Memory B cell (primary cell): ENCODE measurements at regions not wholly inside any gene's neighbourhood (a gene's known extent, or its start where the extent isn't known, plus 50 kb on each side); places are given as distances from the start of the nearest gene placed in this dataset.
"Not testable (repeated sequence)": the region's sequence is repeated elsewhere in the genome, so short reads cannot be mapped to it uniquely, and the experiment has no call there.

Experiments used
- ATAC-seq: fragments of 150-1000 bp; cut with Tn5 transposase; 2 replicates; pipeline ENCODE4 v1.10.0; 2021; ENCODE audit warnings: low read depth, mild to moderate bottlenecking, moderate library complexity
- DNase-seq, 2 donors: peaks; one replicate each; pipeline ENCODE4 v3.0.0; 2022; ENCODE audit warnings: low spot score in 2 of 2
- H3K27ac Mint-ChIP-seq: one replicate; pipeline ENCODE4 v1.8.0; 2022; ENCODE audit warnings: mild to moderate bottlenecking, moderate library complexity, mixed read lengths
- H3K27me3 Mint-ChIP-seq: one replicate; pipeline ENCODE4 v1.8.0; 2022; ENCODE audit warnings: mixed read lengths
- H3K36me3 Mint-ChIP-seq: one replicate; pipeline ENCODE4 v1.8.0; 2022; ENCODE audit warnings: mild to moderate bottlenecking, mixed read lengths
- H3K4me1 Mint-ChIP-seq: one replicate; pipeline ENCODE4 v1.8.0; 2022; ENCODE audit warnings: mixed read lengths
- H3K4me3 Mint-ChIP-seq: one replicate; pipeline ENCODE4 v1.8.0; 2022; ENCODE audit warnings: mild to moderate bottlenecking, moderate library complexity, mixed read lengths
- H3K9me3 Mint-ChIP-seq: one replicate; pipeline ENCODE4 v1.8.0; 2022; ENCODE audit warnings: mixed read lengths

- no peaks in the 10 kb centered on the region for H3K27me3 Mint-ChIP-seq
- ATAC-seq (no peak), DNase-seq (no peak)
- H3K4me1 Mint-ChIP-seq: peaks cover 22% of the 10 kb centered on the region
- no peaks in the 10 kb centered on the region for H3K9me3 Mint-ChIP-seq
- H3K4me3 Mint-ChIP-seq: no peak overlapping the region
- H3K36me3 Mint-ChIP-seq: peaks cover 2% of the 10 kb centered on the region
- H3K27ac Mint-ChIP-seq: no peak overlapping the region
These were observed 528.3 kb upstream of the BOD1L1 start for GRCh38 chr4:14155803-14156202.

GRCh38 chr4:14157262-14157661 is 529.7 kb upstream of the BOD1L1 start:
- Mint-ChIP-seq H3K36me3 (peaks cover 2% of the 10 kb centered on the region), H3K4me3 (no peak overlapping the region), H3K4me1 (peaks cover 22% of the 10 kb centered on the region), H3K27ac (no peak overlapping the region), H3K9me3 (no peaks in the 10 kb centered on the region), H3K27me3 (no peaks in the 10 kb centered on the region)
- no peak for DNase-seq
- no peak for ATAC-seq

DNA sequence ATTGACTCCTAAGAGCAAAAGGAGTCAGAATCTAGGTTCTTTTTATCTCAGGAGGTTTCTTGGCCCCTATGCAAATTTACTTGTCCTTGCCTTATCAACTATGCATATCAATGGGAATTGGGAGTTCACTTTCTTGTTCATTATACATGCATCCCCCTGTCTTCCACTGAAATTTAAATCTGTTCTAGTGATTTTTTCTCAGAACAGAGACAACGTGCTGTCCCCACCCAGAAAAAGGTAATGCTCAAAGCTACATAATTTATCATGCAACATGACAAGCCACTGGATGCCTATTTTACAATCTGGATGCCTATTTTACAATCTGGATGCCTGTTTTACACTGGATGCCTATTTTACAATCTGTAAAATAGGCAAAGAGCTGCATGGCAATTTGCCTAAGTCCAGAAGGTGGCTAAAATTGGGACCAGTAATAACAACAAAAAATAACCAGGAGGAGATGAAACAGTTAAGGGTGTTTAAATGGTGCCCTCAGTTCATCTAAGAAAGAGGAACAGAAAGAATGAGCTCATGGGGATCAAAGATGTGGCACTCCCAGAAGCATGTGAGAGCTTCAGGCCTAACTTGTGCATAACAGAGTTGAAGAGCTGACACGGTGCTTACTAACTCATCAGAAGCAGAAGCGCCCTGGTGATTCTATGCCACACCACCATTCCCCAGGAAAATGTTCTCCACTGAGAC is 537.8 kb upstream of the BOD1L1 start:
- ATAC-seq (peak; percentile 100), DNase-seq (peak; percentile 15 to 55)
- peak overlapping the region; percentile 88 for H3K27ac Mint-ChIP-seq
- no peaks in the 10 kb centered on the region for H3K9me3 Mint-ChIP-seq
- H3K4me3 Mint-ChIP-seq: peak overlapping the region; percentile 78
- H3K4me1 Mint-ChIP-seq: peaks cover 24% of the 10 kb centered on the region
- H3K36me3 Mint-ChIP-seq: peaks cover under 1% of the 10 kb centered on the region
- no peaks in the 10 kb centered on the region for H3K27me3 Mint-ChIP-seq

- H3K27ac Mint-ChIP-seq: peak overlapping the region; percentile 35
- H3K4me3 Mint-ChIP-seq: peak overlapping the region; percentile 32
- no peak for ATAC-seq
These were observed 540.5 kb upstream of the BOD1L1 start for GRCh38 chr4:14167876-14168510.

DNA sequence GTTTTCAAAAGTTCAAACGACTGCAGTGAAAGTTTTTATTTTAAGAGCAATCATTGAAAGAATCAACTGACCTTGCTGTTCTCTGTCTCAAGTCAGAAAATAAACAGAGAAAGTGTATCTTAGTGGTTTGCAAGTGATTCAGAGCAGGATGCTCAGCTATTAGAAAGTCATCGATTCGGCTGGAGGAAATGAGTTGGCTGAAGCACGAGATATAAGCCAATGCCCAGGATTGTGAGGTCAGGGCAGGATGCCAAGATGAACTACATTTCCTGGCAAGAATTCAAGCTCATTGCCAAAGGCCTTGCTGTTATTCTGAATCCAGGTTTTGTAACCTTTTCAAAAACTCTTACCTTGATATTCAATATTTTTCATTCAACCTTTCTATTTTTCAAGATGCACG is 541.4 kb upstream of the BOD1L1 start:
- no peaks in the 10 kb centered on the region for H3K9me3 Mint-ChIP-seq
- H3K4me3 Mint-ChIP-seq: no peak overlapping the region
- peaks cover 1% of the 10 kb centered on the region for H3K36me3 Mint-ChIP-seq
- H3K4me1 Mint-ChIP-seq: peaks cover 39% of the 10 kb centered on the region
- no peaks in the 10 kb centered on the region for H3K27me3 Mint-ChIP-seq
- ATAC-seq (no peak), DNase-seq (no peak)
- H3K27ac Mint-ChIP-seq: no peak overlapping the region

More at GRCh38 chr4:14167876-14168510, 540.5 kb upstream of the BOD1L1 start:
- Mint-ChIP-seq H3K27me3 (no peaks in the 10 kb centered on the region), H3K36me3 (peaks cover 1% of the 10 kb centered on the region), H3K9me3 (no peaks in the 10 kb centered on the region), H3K4me1 (peaks cover 38% of the 10 kb centered on the region)
- no peak for DNase-seq

DNA sequence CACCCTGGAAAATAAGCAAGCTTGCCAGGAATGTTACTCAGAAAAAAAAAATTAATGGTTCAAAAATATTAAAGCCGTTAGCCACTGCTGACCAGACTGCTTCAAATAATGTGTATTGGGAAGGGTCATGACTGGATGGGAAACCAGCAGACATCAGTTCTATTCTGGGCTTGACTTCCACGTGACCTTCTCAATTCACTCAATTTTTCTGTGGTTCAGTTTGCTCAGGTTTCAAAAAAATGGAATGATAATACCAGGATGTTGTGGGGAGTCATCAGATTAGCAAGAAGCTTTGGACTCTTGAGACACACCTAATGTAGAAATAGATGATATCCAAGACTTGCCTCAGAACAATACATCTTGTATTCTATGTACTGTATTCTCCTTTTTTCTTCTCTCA is 541.9 kb upstream of the BOD1L1 start:
- H3K27ac Mint-ChIP-seq: no peak overlapping the region
- ATAC-seq (no peak), DNase-seq (no peak)
- H3K36me3 Mint-ChIP-seq: peaks cover 1% of the 10 kb centered on the region
- no peak overlapping the region for H3K4me3 Mint-ChIP-seq
- peaks cover 44% of the 10 kb centered on the region for H3K4me1 Mint-ChIP-seq
- no peaks in the 10 kb centered on the region for H3K27me3 Mint-ChIP-seq
- no peaks in the 10 kb centered on the region for H3K9me3 Mint-ChIP-seq

DNA sequence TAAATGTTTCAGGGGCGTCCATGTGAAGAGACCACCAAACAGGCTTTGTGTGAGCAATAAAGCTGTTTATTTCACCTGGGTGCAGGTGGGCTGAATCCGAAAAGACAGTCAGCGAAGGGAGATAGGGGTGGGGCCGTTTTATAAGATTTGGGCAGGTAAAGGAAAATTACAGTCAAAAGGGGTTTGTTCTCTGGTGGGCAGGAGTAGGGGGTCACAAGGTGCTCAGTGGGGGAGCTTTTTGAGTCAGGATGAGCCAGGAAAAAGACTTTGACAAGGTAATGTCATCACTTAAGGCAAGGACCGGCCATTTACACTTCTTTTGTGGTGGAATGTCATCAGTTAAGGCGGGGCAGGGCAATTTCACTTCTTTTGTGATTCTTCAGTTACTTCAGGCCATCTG is 542.4 kb upstream of the BOD1L1 start:
- not testable (repeated sequence) for DNase-seq, H3K4me3 Mint-ChIP-seq, ATAC-seq, H3K9me3 Mint-ChIP-seq, H3K27ac Mint-ChIP-seq, H3K36me3 Mint-ChIP-seq, H3K27me3 Mint-ChIP-seq
- H3K4me1 Mint-ChIP-seq: peaks cover 48% of the 10 kb centered on the region

DNA sequence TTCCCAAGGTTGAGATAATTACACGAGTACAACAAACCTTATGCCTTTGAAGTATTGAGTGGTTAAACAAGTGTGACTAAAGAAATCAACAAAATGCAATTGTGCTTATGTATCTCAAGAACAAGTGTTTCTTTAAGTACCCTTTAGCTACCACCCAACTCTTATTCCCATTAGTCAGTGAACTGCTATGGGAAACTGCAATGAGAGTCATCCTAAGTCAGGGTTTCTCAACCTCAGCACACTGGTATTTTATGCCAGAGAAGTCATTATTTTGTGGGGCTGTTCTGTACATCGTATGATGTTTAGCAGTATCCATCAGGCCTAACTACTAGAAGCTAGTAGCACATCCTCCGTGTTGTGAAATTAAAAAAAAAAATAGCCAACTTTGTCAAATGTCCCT is 549.1 kb upstream of the BOD1L1 start:
- Mint-ChIP-seq H3K36me3 (no peaks in the 10 kb centered on the region), H3K4me1 (peaks cover 72% of the 10 kb centered on the region), H3K27ac (peak overlapping the region; percentile 90), H3K9me3 (no peaks in the 10 kb centered on the region), H3K27me3 (no peaks in the 10 kb centered on the region), H3K4me3 (no peak overlapping the region)
- DNase-seq: no peak
- ATAC-seq: no peak

DNA sequence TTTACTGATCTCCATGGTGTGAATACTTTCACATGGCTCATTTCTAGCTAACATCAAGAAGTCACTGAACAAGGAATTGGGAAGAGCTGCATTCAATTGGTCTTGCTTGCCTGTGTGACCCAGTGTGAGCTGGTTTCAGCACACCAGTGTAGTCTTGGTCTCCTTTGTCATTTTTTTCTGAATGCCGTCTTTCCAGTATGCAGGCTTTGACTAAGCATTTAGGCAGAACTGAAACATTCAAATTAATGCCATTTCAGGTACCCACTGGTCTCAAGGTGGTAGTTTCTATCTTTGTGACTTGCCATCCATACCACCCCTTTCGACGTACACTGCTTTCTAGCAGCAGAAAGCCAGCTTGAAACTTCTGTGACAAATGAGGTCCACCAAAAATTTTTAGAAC is 550.5 kb upstream of the BOD1L1 start:
- H3K27ac Mint-ChIP-seq: peak overlapping the region; percentile 90
- DNase-seq (peak in 1 of 2 donors; percentile 32), ATAC-seq (peak; percentile 88)
- H3K9me3 Mint-ChIP-seq: no peaks in the 10 kb centered on the region
- peaks cover 72% of the 10 kb centered on the region for H3K4me1 Mint-ChIP-seq
- H3K27me3 Mint-ChIP-seq: no peaks in the 10 kb centered on the region
- no peaks in the 10 kb centered on the region for H3K36me3 Mint-ChIP-seq
- peak overlapping the region; percentile 45 for H3K4me3 Mint-ChIP-seq

GRCh38 chr4:14178421-14178820 is 550.9 kb upstream of the BOD1L1 start:
- Mint-ChIP-seq H3K36me3 (no peaks in the 10 kb centered on the region), H3K4me3 (peak overlapping the region; percentile 45), H3K4me1 (peaks cover 73% of the 10 kb centered on the region), H3K27ac (peak overlapping the region; percentile 90), H3K9me3 (no peaks in the 10 kb centered on the region), H3K27me3 (no peaks in the 10 kb centered on the region)
- DNase-seq (peak in 1 of 2 donors; percentile 23), ATAC-seq (peak; percentile 71)

DNA sequence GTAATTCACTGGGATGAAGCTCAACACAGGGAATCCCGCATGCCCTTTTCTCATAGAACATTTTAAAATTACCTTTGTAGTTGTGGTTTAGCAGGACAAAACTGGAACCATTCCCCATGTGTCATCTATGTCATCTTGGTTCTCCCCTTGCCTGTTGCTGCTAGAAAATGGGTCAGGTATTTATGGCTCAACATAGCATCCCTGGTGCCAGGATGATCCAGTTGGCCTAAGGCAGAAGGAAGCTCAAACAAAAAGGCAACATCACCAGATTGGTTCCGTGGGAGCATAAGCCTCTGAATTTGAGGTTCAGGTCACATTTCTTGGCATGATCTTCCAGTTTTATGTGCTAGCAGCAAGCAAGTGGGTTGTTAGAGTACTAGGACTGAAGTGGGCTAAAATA is 552.6 kb upstream of the BOD1L1 start:
- Mint-ChIP-seq H3K27me3 (no peaks in the 10 kb centered on the region), H3K4me1 (peaks cover 68% of the 10 kb centered on the region), H3K9me3 (no peaks in the 10 kb centered on the region), H3K36me3 (no peaks in the 10 kb centered on the region), H3K27ac (no peak overlapping the region), H3K4me3 (no peak overlapping the region)
- DNase-seq: no peak
- no peak for ATAC-seq

- H3K9me3 Mint-ChIP-seq: no peaks in the 10 kb centered on the region
- H3K4me1 Mint-ChIP-seq: peaks cover 66% of the 10 kb centered on the region
- no peaks in the 10 kb centered on the region for H3K27me3 Mint-ChIP-seq
- DNase-seq (no peak), ATAC-seq (no peak)
- peak overlapping the region; percentile 67 for H3K27ac Mint-ChIP-seq
- H3K36me3 Mint-ChIP-seq: no peaks in the 10 kb centered on the region
- peak overlapping the region; percentile 50 for H3K4me3 Mint-ChIP-seq
These were observed 553.6 kb upstream of the BOD1L1 start for GRCh38 chr4:14180983-14181601.

- DNase-seq: no peak
- Mint-ChIP-seq H3K9me3 (no peaks in the 10 kb centered on the region), H3K4me1 (peaks cover 60% of the 10 kb centered on the region), H3K36me3 (no peaks in the 10 kb centered on the region), H3K4me3 (peak overlapping the region; percentile 59), H3K27me3 (no peaks in the 10 kb centered on the region), H3K27ac (peak overlapping the region; percentile 67)
- ATAC-seq: no peak
These were observed 554.6 kb upstream of the BOD1L1 start for GRCh38 chr4:14182148-14182547.

GRCh38 chr4:14184265-14184664 is 556.7 kb upstream of the BOD1L1 start:
- Mint-ChIP-seq H3K9me3 (peaks cover 2% of the 10 kb centered on the region), H3K4me1 (peaks cover 50% of the 10 kb centered on the region), H3K27me3 (no peaks in the 10 kb centered on the region), H3K4me3 (no peak overlapping the region), H3K36me3 (no peaks in the 10 kb centered on the region), H3K27ac (peak overlapping the region; percentile 11)
- DNase-seq: no peak
- no peak for ATAC-seq
